ENCODE measurements at regions not wholly inside any gene's neighbourhood (a gene's known extent, or its start where the extent isn't known, plus 50 kb on each side); places are given as distances from the start of the nearest gene placed in this dataset.
A peak's percentile ranks its signal among the peaks of the same experiment; 100 is the strongest.

GRCh38 chr21:35933466-35933865 is 126.9 kb downstream of the SETD4 start:
- peak; percentile 19 for DNase-seq

GRCh38 chr21:35932232-35932911 is 128.0 kb downstream of the SETD4 start:
- peak; percentile 56 for DNase-seq

- DNase-seq: no peak
Observed at GRCh38 chr21:35929901-35930300, 130.4 kb downstream of the SETD4 start.

GRCh38 chr21:35927262-35927661 is 133.1 kb downstream of the SETD4 start:
- no peak for DNase-seq

- no peak for DNase-seq
Observed at GRCh38 chr21:35926003-35926740, 134.2 kb downstream of the SETD4 start.

GRCh38 chr21:35925497-35925896 is 134.8 kb downstream of the SETD4 start:
- no peak for DNase-seq

- DNase-seq: no peak
Observed at GRCh38 chr21:35924714-35925301, 135.5 kb downstream of the SETD4 start.

GRCh38 chr21:35923971-35924370 is 136.4 kb downstream of the SETD4 start:
- DNase-seq: no peak

- no peak for DNase-seq
Observed at GRCh38 chr21:35922618-35923017, 137.7 kb downstream of the SETD4 start.

GRCh38 chr21:35921471-35921870 is 138.9 kb downstream of the SETD4 start:
- no peak for DNase-seq

- no peak for DNase-seq
Observed at GRCh38 chr21:35920436-35920835, 139.9 kb downstream of the SETD4 start.

GRCh38 chr21:35915030-35915429 is 145.3 kb downstream of the SETD4 start:
- DNase-seq: no peak

GRCh38 chr21:35911412-35912191 is 148.7 kb downstream of the SETD4 start:
- DNase-seq: no peak

- no peak for DNase-seq
Observed at GRCh38 chr21:35909456-35910223, 150.7 kb downstream of the SETD4 start.

GRCh38 chr21:35908311-35909078 is 151.8 kb downstream of the SETD4 start:
- no peak for DNase-seq

- no peak for DNase-seq
Observed at GRCh38 chr21:35906586-35906985, 153.7 kb downstream of the SETD4 start.

GRCh38 chr21:35905963-35906345 is 154.4 kb downstream of the SETD4 start:
- no peak for DNase-seq

GRCh38 chr21:35905096-35905962 is 155.0 kb downstream of the SETD4 start:
- DNase-seq: no peak

- no peak for DNase-seq
Observed at GRCh38 chr21:35900539-35900938, 159.8 kb downstream of the SETD4 start.

- no peak for DNase-seq
Observed at GRCh38 chr21:35896060-35896459, 164.3 kb downstream of the SETD4 start.
